ENCODE measurements at regions not wholly inside any gene's neighbourhood (a gene's known extent, or its start where the extent isn't known, plus 50 kb on each side); places are given as distances from the start of the nearest gene placed in this dataset.

DNA sequence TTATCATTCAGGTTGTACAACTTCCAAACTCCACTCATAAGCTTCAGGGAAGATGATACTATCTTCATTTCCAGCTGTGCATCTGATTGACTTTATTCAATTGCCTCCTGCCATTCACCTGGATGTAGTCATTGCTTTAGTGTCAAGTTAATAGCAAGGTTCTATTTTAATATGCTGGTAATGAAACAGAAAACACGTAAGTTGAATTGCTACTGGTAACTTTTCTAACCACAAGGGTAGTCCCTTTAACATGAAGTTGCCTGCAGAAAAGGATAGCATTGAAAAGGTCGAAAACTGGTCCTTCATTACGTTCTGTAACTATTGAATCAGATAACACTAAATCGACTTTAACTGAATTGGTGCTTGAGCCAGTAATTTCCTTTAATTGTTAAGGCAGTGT is 459.4 kb upstream of the CDH6 start:
- TF ChIP-seq, protein P1, sequence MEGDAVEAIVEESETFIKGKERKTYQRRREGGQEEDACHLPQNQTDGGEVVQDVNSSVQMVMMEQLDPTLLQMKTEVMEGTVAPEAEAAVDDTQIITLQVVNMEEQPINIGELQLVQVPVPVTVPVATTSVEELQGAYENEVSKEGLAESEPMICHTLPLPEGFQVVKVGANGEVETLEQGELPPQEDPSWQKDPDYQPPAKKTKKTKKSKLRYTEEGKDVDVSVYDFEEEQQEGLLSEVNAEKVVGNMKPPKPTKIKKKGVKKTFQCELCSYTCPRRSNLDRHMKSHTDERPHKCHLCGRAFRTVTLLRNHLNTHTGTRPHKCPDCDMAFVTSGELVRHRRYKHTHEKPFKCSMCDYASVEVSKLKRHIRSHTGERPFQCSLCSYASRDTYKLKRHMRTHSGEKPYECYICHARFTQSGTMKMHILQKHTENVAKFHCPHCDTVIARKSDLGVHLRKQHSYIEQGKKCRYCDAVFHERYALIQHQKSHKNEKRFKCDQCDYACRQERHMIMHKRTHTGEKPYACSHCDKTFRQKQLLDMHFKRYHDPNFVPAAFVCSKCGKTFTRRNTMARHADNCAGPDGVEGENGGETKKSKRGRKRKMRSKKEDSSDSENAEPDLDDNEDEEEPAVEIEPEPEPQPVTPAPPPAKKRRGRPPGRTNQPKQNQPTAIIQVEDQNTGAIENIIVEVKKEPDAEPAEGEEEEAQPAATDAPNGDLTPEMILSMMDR (IDR thresholded peaks at IDR 0.05) = no peak
- TF ChIP-seq ZFX (IDR thresholded peaks at IDR 0.05; ENCODE audit: borderline replicate concordance) = no peak
